NCI-H2196 (cell line): ENCODE measurements at regions not wholly inside any gene's neighbourhood (a gene's known extent, or its start where the extent isn't known, plus 50 kb on each side); places are given as distances from the start of the nearest gene placed in this dataset.
"Not testable (repeated sequence)": the region's sequence is repeated elsewhere in the genome, so short reads cannot be mapped to it uniquely, and the experiment has no call there.

Source experiments
- DNase-seq: peaks from one replicate; lab custom pipeline; 2025; ENCODE audit not compliant: unreplicated experiment; lab: John Stamatoyannopoulos, UW

- DNase-seq, result no peak
These were observed 612.2 kb downstream of the IQCM start for GRCh38 chr4:149203256-149204001.

DNA sequence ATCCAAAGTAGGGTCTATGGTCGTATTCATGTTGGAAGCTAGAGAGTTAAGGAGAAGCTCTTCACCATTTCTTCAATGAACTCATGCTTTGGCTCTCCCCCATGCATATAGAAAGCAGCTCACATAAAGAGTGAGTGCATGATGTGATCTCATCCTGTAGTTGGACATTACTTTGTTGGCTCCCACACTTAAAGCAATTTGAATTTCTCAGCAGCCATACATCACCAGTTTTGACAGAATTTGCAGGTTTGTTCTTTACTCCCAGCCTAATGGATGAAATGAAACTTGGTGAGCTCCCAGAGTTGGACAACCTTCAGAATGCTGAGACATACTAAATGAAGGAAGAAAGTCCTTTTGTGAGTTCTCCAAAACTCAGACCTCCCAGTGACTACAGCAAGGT, 613.5 kb downstream of the IQCM start:
- DNase-seq, result no peak

- DNase-seq, result no peak
These were observed 616.0 kb downstream of the IQCM start for GRCh38 chr4:149199594-149199993.

GRCh38 chr4:149194061-149194460, 621.6 kb downstream of the IQCM start:
- DNase-seq, result no peak

DNA sequence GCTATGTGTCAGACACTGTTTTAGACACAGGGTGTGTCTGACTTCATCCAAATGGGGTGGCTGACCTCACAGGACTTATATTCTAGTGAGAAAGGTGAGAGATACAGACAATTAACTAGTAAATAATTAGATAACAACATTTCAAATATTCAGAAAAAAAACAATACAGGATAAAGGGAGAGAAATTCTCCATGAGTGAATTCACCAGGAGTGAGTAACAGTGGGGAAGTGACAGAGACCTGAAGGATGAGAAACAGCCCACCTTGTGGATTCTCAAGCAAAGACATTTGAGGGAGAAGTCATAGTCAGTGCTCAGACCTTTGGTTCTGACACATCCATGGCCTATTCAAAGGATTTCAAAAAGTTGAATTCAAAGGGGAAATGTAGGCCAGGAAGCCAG, 627.9 kb downstream of the IQCM start:
- no peak for DNase-seq

GRCh38 chr4:149183638-149184037, 632.0 kb downstream of the IQCM start:
- no peak for DNase-seq

GRCh38 chr4:149181459-149181858, 634.2 kb downstream of the IQCM start:
- DNase-seq, result not testable (repeated sequence)

DNA sequence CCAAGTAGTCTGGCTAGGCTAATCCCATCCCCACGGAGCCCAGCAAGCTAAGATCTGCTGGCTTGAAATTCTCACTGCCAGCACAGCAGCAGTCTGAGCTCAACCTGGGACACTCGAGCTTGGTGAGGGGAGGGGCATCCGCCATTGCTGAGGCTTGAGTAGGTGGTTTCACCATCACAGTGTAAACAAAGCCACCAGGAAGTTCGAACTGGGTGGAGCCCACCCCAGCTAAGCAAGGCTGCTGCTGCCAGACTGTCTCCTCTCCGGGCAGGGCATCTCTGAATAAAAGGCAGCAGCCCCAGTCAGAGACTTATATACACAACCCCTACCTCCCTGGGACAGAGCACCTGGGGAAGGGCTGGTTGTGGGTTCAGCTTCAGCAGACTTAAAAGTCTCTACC, 639.6 kb downstream of the IQCM start:
- no peak for DNase-seq

DNA sequence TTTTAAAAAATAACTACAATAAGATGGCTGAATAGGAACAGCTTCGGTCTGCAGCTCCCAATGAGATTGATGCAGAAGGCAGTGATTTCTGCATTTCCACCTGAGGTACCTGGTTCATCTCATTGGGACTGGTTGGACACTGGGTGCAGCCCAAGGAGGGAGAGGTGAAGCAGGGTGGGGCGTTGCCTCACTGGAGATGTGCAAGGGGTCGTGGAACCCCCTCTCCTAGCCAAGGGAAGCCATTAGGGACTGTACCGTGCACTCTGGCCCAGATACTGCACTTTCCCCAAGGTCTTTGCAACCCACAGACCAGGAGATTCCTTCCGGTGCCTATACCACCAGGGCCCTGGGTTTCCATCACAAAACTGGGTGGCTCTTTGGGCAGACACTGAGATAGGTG, 640.1 kb downstream of the IQCM start:
- no peak for DNase-seq

- DNase-seq, result no peak
These were observed 642.2 kb downstream of the IQCM start for GRCh38 chr4:149173241-149174013.

DNA sequence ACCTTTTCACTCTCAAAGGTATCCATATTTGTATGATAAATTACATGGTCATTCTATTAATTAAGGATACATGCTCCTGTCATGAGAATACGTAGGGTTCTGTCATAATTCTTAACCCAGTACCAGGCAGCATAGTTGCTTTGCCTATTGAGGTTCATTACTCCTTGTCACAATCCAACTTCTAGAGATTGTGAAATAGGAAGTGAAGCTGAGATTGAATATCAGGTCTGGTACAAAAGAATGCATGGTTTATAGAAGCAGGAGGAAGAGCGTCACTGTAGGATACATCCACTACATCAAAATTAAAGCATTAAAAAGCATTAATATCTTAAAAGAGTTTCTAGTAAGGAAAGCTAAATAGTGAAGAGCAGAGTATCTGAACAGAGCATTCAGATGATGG, 647.0 kb downstream of the IQCM start:
- no peak for DNase-seq

GRCh38 chr4:149166876-149167275, 648.8 kb downstream of the IQCM start:
- no peak for DNase-seq

DNA sequence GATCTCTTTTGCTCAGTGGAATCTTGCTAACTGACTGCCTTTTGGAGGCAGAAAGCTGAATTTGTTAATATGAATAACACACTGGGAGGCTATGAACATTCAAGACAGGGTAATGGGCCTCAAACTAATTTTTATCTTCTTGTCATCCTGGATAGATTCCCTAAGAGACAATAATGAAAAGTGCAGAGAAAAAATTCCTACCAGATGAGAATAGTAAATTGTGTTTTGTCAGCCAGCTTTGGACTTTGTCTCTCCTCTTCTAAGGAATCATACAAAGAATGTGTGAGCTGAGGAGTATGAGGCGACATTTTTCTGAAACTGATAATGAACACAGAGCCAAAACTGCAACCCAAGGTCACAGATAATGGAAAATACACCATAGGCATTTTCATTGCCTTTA, 649.3 kb downstream of the IQCM start:
- no peak for DNase-seq

DNA sequence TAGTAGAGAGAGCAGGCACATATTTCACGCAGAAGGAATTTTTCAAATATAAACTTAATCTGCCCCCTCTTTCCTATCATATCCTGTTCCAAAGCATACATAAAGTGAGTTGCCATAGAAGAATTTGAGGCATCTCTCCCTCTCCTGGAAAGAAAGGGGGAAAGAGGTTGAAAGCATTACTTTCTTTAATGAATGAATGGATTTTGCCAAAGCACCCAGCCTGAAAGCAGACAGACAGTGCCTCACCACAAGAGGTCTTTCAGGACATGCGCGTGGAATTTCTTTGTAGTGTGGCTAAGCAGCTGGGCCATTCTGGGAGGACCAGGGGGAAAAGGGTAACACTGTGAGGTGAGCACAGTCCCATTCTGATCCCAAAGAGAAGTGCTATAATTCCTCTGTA, 651.4 kb downstream of the IQCM start:
- DNase-seq, result no peak

DNA sequence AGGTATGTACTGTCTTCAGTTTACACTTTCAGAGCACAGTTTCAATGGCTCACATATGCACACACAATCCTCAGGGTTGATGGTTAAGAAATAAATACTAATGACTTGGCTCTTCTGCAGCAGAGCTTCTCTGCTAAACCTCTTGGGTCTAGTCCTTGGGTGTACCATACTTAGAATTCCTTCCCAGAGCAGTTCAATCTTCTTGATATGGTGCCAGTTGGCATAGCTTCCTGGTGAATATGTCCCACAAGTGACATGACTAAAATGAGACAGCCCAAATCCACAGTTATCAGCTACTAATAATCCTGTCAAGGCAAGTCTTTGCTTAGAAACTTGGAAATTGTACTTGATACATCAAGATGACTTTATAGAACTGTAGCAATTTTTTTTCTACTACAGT, 654.4 kb downstream of the IQCM start:
- DNase-seq, result no peak

GRCh38 chr4:149160370-149160769, 655.3 kb downstream of the IQCM start:
- no peak for DNase-seq

GRCh38 chr4:149158817-149159216, 656.8 kb downstream of the IQCM start:
- no peak for DNase-seq

GRCh38 chr4:149145803-149146202, 669.8 kb downstream of the IQCM start:
- DNase-seq, result no peak

GRCh38 chr4:149144060-149144459, 671.6 kb downstream of the IQCM start:
- no peak for DNase-seq

- no peak for DNase-seq
These were observed 674.3 kb downstream of the IQCM start for GRCh38 chr4:149141391-149141790.

DNA sequence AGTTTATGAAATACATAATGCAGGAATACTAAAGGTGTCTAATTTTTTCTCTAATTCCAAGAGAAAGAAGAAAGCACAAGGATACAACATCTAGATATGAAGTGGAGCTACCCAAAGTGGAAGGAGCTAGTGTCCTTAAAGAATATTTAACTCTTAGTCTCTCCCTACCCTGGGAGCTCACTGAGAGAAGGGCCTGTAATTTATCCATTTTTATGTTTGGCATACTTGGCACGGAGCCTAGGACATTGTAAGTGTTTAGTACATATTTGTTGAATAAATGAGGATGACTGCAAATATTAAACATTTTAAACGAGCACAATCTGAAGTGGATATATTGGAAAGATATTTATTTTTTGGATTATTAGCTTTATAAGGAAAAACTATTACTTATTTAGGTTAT, 674.8 kb downstream of the IQCM start:
- DNase-seq, result no peak

DNA sequence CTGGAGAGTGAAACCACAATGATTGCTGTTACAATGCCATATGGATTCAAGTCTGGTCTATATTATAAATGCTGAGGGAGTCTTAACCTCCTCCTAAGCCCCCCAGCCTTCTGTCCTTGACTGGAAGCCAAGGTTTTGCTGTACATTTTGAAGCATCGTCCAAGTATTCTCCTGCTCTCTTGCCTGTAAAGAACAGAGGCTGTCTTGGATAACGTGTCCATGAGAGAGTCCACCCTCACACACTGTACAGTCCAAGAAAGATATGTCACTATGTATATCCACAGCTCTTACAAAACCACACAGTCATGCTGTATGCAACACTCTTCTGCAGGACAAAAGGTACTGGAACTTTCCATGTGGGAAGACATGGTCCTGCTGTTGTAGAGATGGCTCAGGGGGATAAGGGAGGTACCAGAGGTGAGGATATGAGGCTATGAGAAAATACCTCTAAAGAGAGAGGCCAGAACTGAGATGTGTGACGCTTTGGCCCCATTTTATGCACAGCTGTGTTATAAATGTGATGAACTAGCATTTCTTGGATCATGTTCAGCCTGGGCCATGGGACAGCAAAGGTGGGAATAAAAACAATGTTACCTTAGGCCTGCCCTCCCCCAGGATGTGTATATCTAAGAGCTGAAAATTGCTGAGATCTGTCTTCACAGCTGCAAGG, 678.6 kb downstream of the IQCM start:
- DNase-seq, result no peak
